K562 (cell line): ENCODE measurements at regions not wholly inside any gene's neighbourhood (a gene's known extent, or its start where the extent isn't known, plus 50 kb on each side); places are given as distances from the start of the nearest gene placed in this dataset.

ENCODE experiments used
- ATAC-seq: fragments of 200-7000 bp; cut with Tn5 transposase; 3 replicates; pipeline ENCODE4 v1.9.1; 2020; ENCODE audit warnings: moderate library complexity
- BruUV-seq: library from RNA; stranded (reverse); fragments of 400-500 nt; replicated peaks from 2 replicates; lab custom pipeline; 2021; lab: Mats Ljungman, UMichigan
- CTCF ChIA-PET: fragments of 300-600 bp; formaldehyde crosslinking; extraction: SDS; loops from one replicate; lab custom pipeline; 2021; ENCODE audit warnings: low intra/inter-chr PET ratio; lab: Yijun Ruan, JAX
- POLR2A ChIA-PET: fragments of 300-600, 350-650 bp; sonication (Branson Sonifier 250); formaldehyde crosslinking; extraction: SDS; loops from one replicate; lab custom pipeline; 2021; ENCODE audit warnings: antibody characterized with exemption, inconsistent platforms; lab: Yijun Ruan, JAX
- DNase-seq, 4 experiments: peaks; one replicate each; pipeline versions ENCODE4 v3.0.0 to v3.0.0-alpha.2; 2011 to 2018; ENCODE audit warnings: low spot score in 3 of 4, mixed read lengths in 3 of 4; ENCODE audit errors: extremely low read depth in 1 of 4
- FAIRE-seq: peaks from 2 replicates; lab custom pipeline; 2011; peaks lifted over from hg19 to GRCh38; lab: Jason Lieb, UNC
- H2AFZ ChIP-seq: 2 replicates; pipeline ENCODE4 v1.6.0; 2011; ENCODE audit warnings: low read depth, low read length, control low read depth, inconsistent platforms
- H3K27ac ChIP-seq: fragments of 200-600 bp; 3 replicates; pipeline ENCODE4 v1.8.0; 2011; ENCODE audit warnings: low read depth, mild to moderate bottlenecking, control low read depth, inconsistent platforms, low read length, moderate library complexity, mixed read lengths; ENCODE audit errors: extremely low read depth
- H3K27me3 ChIP-seq, 2 experiments: fragments of 300-600 bp in 1 of 2; 2 replicates in 1 of 2; 3 replicates in 1 of 2; pipeline versions ENCODE4 v1.6.0 to v1.8.0; 2011; ENCODE audit warnings: inconsistent platforms in 2 of 2, low read length in 2 of 2, mild to moderate bottlenecking in 1 of 2, mixed read lengths in 1 of 2, moderate library complexity in 1 of 2; ENCODE audit not compliant: control insufficient read depth in 2 of 2, insufficient read depth in 2 of 2
- H3K36me3 ChIP-seq: fragments of 300-600 bp; 3 replicates; pipeline ENCODE4 v1.8.0; 2011; ENCODE audit warnings: mild to moderate bottlenecking, low read length, inconsistent platforms; ENCODE audit not compliant: control insufficient read depth, insufficient read depth
- H3K4me1 ChIP-seq, 2 experiments: fragments of 200-600 bp in 1 of 2; replicated peaks in 1 of 2; 2 replicates in 1 of 2; 3 replicates in 1 of 2; pipeline versions ENCODE4 v1.5.1 to v1.8.0; 2011; ENCODE audit warnings: inconsistent platforms in 2 of 2, low read length in 2 of 2, mild to moderate bottlenecking in 1 of 2, mixed read lengths in 1 of 2, moderate library complexity in 1 of 2; ENCODE audit not compliant: control insufficient read depth in 2 of 2, insufficient read depth in 2 of 2
- H3K4me2 ChIP-seq: 2 replicates; pipeline ENCODE4 v1.6.1; 2011; ENCODE audit warnings: low read length, control low read depth, inconsistent platforms, mixed read lengths; ENCODE audit not compliant: insufficient read depth
- H3K4me3 ChIP-seq: fragments of 200-600 bp; sonication (generic), shearing (Covaris generic); 2 replicates; pipeline ENCODE4 v1.5.1; 2016; ENCODE audit warnings: control low read depth, inconsistent platforms
- H3K79me2 ChIP-seq: fragments of 200-600 bp; 3 replicates; pipeline ENCODE4 v1.8.0; 2011; ENCODE audit warnings: low read length, inconsistent platforms; ENCODE audit not compliant: control insufficient read depth, insufficient read depth
- H3K9ac ChIP-seq, 2 experiments: 2 replicates each; pipeline versions ENCODE4 v1.6.0 to v1.6.1; 2011; ENCODE audit warnings: low read depth in 2 of 2, low read length in 2 of 2, control low read depth in 1 of 2, inconsistent platforms in 1 of 2, mild to moderate bottlenecking in 1 of 2, mixed read lengths in 1 of 2; ENCODE audit not compliant: insufficient read depth in 1 of 2
- H3K9me1 ChIP-seq: one replicate; pipeline ENCODE4 v1.6.0; 2011; ENCODE audit warnings: inconsistent platforms, mild to moderate bottlenecking, low read length, moderate library complexity; ENCODE audit not compliant: control insufficient read depth, insufficient read depth
- H3K9me3 ChIP-seq: replicated peaks from 2 replicates; pipeline ENCODE4 v1.5.1; 2011; ENCODE audit warnings: low read depth, low read length, inconsistent platforms; ENCODE audit not compliant: control insufficient read depth, insufficient read depth
- H4K20me1 ChIP-seq: replicated peaks from 2 replicates; pipeline ENCODE4 v1.6.1; 2011; ENCODE audit warnings: low read length, inconsistent platforms, mixed read lengths; ENCODE audit not compliant: control insufficient read depth, insufficient read depth
- ARID4B ChIP-seq: sonication (generic); formaldehyde crosslinking; IDR thresholded peaks from 2 replicates; pipeline ENCODE4 v1.8.0; 2022; ENCODE audit warnings: mild to moderate bottlenecking, missing genetic modification reagents
- CBFA2T2 ChIP-seq: fragments of 450-650 bp; conservative IDR thresholded peaks from 2 replicates; pipeline ENCODE4 v1.6.1; 2017; ENCODE audit warnings: mild to moderate bottlenecking
- DIDO1 ChIP-seq: fragments of 450-650 bp; IDR thresholded peaks from 2 replicates; pipeline ENCODE4 v1.6.1; 2016; ENCODE audit warnings: low read depth, missing biosample characterization, missing genetic modification characterization
- HMBOX1 ChIP-seq: sonication (generic); IDR thresholded peaks from 2 replicates; pipeline ENCODE4 v1.6.1; 2016
- MTF1 ChIP-seq: fragments of 250-450 bp; sonication (Bioruptor Pico); IDR thresholded peaks from 2 replicates; pipeline ENCODE4 v1.9.0; 2021; ENCODE audit warnings: moderate library complexity, mild to moderate bottlenecking, inconsistent platforms, borderline replicate concordance
- NRF1 ChIP-seq, 2 experiments: fragments of 450-650 bp; IDR thresholded peaks in 1 of 2; conservative IDR thresholded peaks in 1 of 2; 2 replicates each; pipeline ENCODE4 v1.6.1; 2014; ENCODE audit warnings: mild to moderate bottlenecking in 2 of 2
- RBM14 ChIP-seq: fragments of 200-400 bp; formaldehyde crosslinking; IDR thresholded peaks from 2 replicates; pipeline ENCODE4 v1.6.1; 2018; ENCODE audit warnings: low read depth, mild to moderate bottlenecking, low read length, moderate library complexity, borderline replicate concordance; ENCODE audit not compliant: insufficient read depth
- TSHZ1 ChIP-seq: fragments of 250-450 bp; sonication (Bioruptor Pico); IDR thresholded peaks from 2 replicates; pipeline ENCODE4 v1.4.0; 2020; ENCODE audit warnings: mild to moderate bottlenecking, moderate library complexity
- ZFX ChIP-seq: sonication (generic); formaldehyde crosslinking; IDR thresholded peaks from 2 replicates; pipeline ENCODE4 v1.8.0; 2022; ENCODE audit warnings: mild to moderate bottlenecking, missing genetic modification reagents, moderate library complexity
- ZNF175 ChIP-seq: fragments of 200-800 bp; sonication (Bioruptor generic); IDR thresholded peaks from 2 replicates; pipeline ENCODE4 v1.6.1; 2016; ENCODE audit warnings: low read depth, mild to moderate bottlenecking, missing genetic modification characterization, missing compliant biosample characterization
- ZNF23 ChIP-seq: fragments of 250-450 bp; sonication (Bioruptor Pico); IDR thresholded peaks from 2 replicates; pipeline ENCODE4 v1.4.0; 2020; ENCODE audit warnings: mild to moderate bottlenecking
- WGBS: fragments of 100-300 bp; shearing (Covaris generic); methylation state at CpG from one replicate; pipeline ENCODE4 v1.1.6; 2016; ENCODE audit warnings: low coverage, mixed read lengths; ENCODE audit not compliant: insufficient coverage; ENCODE audit errors: missing lambda C conversion rate; 5-methylcytosine and 5-hydroxymethylcytosine counted together
- in situ Hi-C: fragments of 300-500 bp; cut with MboI; formaldehyde crosslinking; loops from 4 replicates; pipeline ENCODE4 v1.15.0; 2018; ENCODE audit warnings: inconsistent platforms, mixed read lengths
- intact Hi-C: fragments of 100-400 bp; cut with micrococcal nuclease; formaldehyde crosslinking; loops from 2 replicates; pipeline ENCODE4 v1.14.2; 2022

- Histone ChIP-seq H3K79me2 (no peaks in the 10 kb centered on the region), H3K4me3 (no peak overlapping the region), H3K9me1 (no peaks in the 10 kb centered on the region), H3K27ac (no peak overlapping the region), H3K4me2 (no peak overlapping the region), H3K9ac (no peak overlapping the region), H3K4me1 (no peaks in the 10 kb centered on the region), H3K27me3 (no peaks in the 10 kb centered on the region), H2AFZ (no peak overlapping the region), H4K20me1 (no peaks in the 10 kb centered on the region), H3K9me3 (no peaks in the 10 kb centered on the region), H3K36me3 (no peaks in the 10 kb centered on the region)
- no peak for FAIRE-seq
- CTCF ChIA-PET, result no interaction called here
- no TSS peak for BruUV-seq
- 5% methylated on average over 5 of the region's 5 CpGs for WGBS
- no peak for DNase-seq
- in situ Hi-C loops (no loop called here), intact Hi-C loops (no loop called here)
- POLR2A ChIA-PET, result no interaction called here
- ATAC-seq, result no peak
- TF ChIP-seq ZNF23 (CRISPR knock-in tag), result no peak
- TF ChIP-seq CBFA2T2, result no peak
- no peak for TF ChIP-seq ZNF175 (CRISPR knock-in tag)
- no peak for TF ChIP-seq TSHZ1 (CRISPR knock-in tag)
- no peak for TF ChIP-seq MTF1
- no peak for TF ChIP-seq ZFX (CRISPR knock-in tag)
- no peak for TF ChIP-seq HMBOX1
- TF ChIP-seq DIDO1 (tag), result no peak
- no peak for TF ChIP-seq ARID4B (CRISPR knock-in tag)
- no peak for TF ChIP-seq NRF1 (conservative IDR thresholded peaks at IDR 0.05 in 1 of 2, IDR thresholded peaks at IDR 0.05 in 1 of 2)
- no peak for TF ChIP-seq RBM14
Measured at GRCh38 chr14:83184531-83184930, 1650.9 kb upstream of the SEL1L start.
